ENCODE measurements at regions not wholly inside any gene's neighbourhood (a gene's known extent, or its start where the extent isn't known, plus 50 kb on each side); places are given as distances from the start of the nearest gene placed in this dataset.

DNA sequence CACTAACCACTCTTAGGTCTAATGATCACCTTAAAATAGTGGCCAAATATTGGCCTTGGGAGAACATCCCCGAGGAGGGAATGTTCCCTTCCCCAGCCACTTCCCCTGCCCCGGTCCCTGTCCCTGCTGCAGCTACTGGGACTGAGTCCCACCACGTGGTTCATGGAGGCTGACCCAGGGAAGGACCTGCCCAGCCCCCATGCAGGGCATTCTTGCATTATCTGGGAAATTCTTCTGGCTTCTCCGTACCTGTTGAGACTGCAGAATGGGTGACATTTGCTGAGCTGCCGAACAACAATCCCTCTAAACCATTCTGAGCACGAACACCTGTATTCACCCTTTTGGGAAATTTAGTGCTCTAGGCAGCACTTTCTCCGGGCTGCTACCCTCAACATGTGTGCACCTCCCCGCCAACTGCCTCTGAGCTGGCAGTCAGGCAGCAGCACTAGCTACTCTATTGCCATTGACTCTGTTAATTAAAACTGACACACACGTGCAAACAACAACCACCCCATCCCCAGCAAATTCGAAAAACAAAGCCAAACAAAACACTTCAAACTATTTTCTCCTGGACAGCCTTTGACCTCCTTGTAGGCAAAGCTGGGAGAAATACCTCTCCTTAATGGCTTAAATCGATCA, 567.4 kb upstream of the MKI67 start:
- TF ChIP-seq RERE (CRISPR knock-in tag; IDR thresholded peaks at IDR 0.05; ENCODE audit: low read depth) (no peak), ZNF333 (CRISPR knock-in tag; IDR thresholded peaks at IDR 0.05; ENCODE audit: borderline replicate concordance) (no peak), GABPA (IDR thresholded peaks at IDR 0.05; ENCODE audit: low read depth, low read length) (no peak), GABPA (CRISPR knock-in tag; IDR thresholded peaks at IDR 0.05; ENCODE audit: low read depth) (no peak), ZC3H4 (CRISPR knock-in tag; IDR thresholded peaks at IDR 0.05; ENCODE audit: borderline replicate concordance) (no peak), HOMEZ (CRISPR knock-in tag; IDR thresholded peaks at IDR 0.05; ENCODE audit: low read depth) (no peak), GATAD2A (CRISPR knock-in tag; IDR thresholded peaks at IDR 0.05) (no peak), NFKB2 (CRISPR knock-in tag; IDR thresholded peaks at IDR 0.05; ENCODE audit: borderline replicate concordance) (no peak)
- TF ChIP-seq, protein P1, sequence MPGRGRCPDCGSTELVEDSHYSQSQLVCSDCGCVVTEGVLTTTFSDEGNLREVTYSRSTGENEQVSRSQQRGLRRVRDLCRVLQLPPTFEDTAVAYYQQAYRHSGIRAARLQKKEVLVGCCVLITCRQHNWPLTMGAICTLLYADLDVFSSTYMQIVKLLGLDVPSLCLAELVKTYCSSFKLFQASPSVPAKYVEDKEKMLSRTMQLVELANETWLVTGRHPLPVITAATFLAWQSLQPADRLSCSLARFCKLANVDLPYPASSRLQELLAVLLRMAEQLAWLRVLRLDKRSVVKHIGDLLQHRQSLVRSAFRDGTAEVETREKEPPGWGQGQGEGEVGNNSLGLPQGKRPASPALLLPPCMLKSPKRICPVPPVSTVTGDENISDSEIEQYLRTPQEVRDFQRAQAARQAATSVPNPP (CRISPR knock-in tag; IDR thresholded peaks at IDR 0.05) = no peak

Measured in HepG2 (cell line).